ENCODE measurements at regions not wholly inside any gene's neighbourhood (a gene's known extent, or its start where the extent isn't known, plus 50 kb on each side); places are given as distances from the start of the nearest gene placed in this dataset.
"Not testable (repeated sequence)": the region's sequence is repeated elsewhere in the genome, so short reads cannot be mapped to it uniquely, and the experiment has no call there.

DNA sequence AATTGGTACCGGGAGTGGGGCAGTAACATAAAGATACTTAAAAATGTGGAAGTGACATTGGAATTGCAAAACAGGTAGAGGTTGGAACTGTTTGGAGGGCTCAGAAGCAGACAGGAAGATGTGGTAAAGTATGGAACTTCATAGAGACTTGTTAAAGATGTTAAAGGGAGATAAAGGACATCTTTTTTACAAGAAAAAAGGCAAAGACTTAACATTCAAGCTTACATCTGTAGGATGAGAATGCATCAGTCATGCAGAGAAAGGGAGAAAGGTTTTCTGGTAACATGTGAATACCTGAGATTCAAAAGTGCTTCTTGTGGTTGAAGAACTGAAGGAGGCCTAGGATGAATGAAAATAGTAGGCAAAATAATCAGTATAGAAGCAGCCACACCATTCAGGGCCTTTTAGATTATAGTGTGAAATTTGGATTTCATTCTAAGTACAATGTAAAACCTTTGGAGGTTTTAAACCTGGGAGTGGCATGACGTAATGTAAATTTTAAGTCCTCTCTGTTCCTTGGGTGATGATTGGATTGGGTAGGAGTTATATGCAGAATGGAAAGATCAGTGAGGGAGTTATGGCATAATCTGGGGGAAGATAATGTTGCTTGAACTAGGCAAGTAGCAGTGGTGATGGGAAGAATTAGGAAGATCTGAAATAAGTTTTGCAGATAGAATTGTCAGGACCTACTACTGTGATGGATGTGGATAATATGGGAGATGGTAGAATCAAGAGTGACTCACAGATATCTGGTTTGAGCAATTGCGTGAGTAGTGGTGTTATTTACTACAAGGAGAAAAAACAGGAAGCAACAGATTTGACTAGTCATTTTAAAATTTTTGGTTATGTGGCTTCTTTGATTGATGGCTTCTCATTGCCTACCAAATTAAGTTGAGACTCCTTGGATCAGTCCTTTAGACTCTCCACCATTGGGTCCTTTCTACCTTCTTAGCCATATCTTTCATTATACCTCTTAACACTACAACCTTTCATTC lies 138.7 kb downstream of the VSIG4 start:
- H3K4me1 Mint-ChIP-seq = no peaks in the 10 kb centered on the region
- H3K36me3 Mint-ChIP-seq = no peaks in the 10 kb centered on the region
- H3K27ac Mint-ChIP-seq = no peak overlapping the region
- H4K20me1 ChIP-seq (ENCODE audit: low read depth) = no peaks in the 10 kb centered on the region
- H3K79me2 ChIP-seq (ENCODE audit: low read depth) = no peaks in the 10 kb centered on the region
- no peak for DNase-seq (ENCODE audit: low spot score)
- no peak overlapping the region for H3K9ac ChIP-seq
- H3F3A ChIP-seq (ENCODE audit: low read depth) = no peaks in the 10 kb centered on the region
- no peaks in the 10 kb centered on the region for H3K36me3 ChIP-seq
- no peak overlapping the region for H3K4me3 Mint-ChIP-seq
- no peak for TF ChIP-seq EZH2 (IDR thresholded peaks at IDR 0.05)
- TF ChIP-seq EZH2phosphoT487 (IDR thresholded peaks at IDR 0.05) = no peak
- TF ChIP-seq, protein P1, sequence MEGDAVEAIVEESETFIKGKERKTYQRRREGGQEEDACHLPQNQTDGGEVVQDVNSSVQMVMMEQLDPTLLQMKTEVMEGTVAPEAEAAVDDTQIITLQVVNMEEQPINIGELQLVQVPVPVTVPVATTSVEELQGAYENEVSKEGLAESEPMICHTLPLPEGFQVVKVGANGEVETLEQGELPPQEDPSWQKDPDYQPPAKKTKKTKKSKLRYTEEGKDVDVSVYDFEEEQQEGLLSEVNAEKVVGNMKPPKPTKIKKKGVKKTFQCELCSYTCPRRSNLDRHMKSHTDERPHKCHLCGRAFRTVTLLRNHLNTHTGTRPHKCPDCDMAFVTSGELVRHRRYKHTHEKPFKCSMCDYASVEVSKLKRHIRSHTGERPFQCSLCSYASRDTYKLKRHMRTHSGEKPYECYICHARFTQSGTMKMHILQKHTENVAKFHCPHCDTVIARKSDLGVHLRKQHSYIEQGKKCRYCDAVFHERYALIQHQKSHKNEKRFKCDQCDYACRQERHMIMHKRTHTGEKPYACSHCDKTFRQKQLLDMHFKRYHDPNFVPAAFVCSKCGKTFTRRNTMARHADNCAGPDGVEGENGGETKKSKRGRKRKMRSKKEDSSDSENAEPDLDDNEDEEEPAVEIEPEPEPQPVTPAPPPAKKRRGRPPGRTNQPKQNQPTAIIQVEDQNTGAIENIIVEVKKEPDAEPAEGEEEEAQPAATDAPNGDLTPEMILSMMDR (IDR thresholded peaks at IDR 0.05) = no peak
- H3K27ac ChIP-seq = no peak overlapping the region
- peaks cover 3% of the 10 kb centered on the region for H3K27me3 Mint-ChIP-seq (ENCODE audit: insufficient read depth, low read depth)
- no peaks in the 10 kb centered on the region for H3K9me3 Mint-ChIP-seq
- H3K9me3 ChIP-seq (ENCODE audit: low read depth) = no peaks in the 10 kb centered on the region
- no peaks in the 10 kb centered on the region for H3K27me3 ChIP-seq
- H3K4me1 ChIP-seq = no peaks in the 10 kb centered on the region
- no peak overlapping the region for H2AFZ ChIP-seq (replicated peaks)
- no peak overlapping the region for H3K4me3 ChIP-seq
- H3K4me2 ChIP-seq = no peak overlapping the region

DNA sequence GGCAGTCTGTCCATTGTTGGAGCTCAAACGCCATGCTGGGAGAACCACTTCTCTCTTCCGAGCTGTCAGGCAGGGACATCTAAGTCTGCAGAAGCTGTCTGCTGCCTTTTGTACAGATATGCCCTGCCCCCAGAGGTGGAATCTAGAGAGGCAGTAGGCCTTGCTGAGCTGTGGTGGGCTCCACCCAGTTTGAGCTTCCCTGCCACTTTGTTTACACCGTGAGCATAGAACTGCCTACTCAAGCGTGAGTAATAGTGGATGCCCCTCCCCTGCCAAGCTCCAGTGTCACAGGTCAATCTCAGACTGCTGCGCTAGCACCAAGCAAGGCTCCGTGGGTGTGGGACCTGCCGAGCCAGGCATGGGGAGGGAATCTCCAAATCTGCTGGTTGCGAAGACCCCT lies 145.7 kb downstream of the VSIG4 start:
- Mint-ChIP-seq H3K27me3 (ENCODE audit: insufficient read depth, low read depth) (peaks cover 3% of the 10 kb centered on the region), H3K9me3 (peaks cover 7% of the 10 kb centered on the region), H3K36me3 (no peaks in the 10 kb centered on the region), H3K4me1 (no peaks in the 10 kb centered on the region), H3K27ac (no peak overlapping the region), H3K4me3 (no peak overlapping the region)
- Histone ChIP-seq H3K9me3 (ENCODE audit: low read depth) (no peaks in the 10 kb centered on the region), H3K27ac (no peak overlapping the region), H3K9ac (no peak overlapping the region), H3F3A (ENCODE audit: low read depth) (no peaks in the 10 kb centered on the region), H3K4me3 (no peak overlapping the region), H3K79me2 (ENCODE audit: low read depth) (no peaks in the 10 kb centered on the region), H4K20me1 (ENCODE audit: low read depth) (no peaks in the 10 kb centered on the region), H3K4me1 (no peaks in the 10 kb centered on the region), H3K36me3 (no peaks in the 10 kb centered on the region), H2AFZ (replicated peaks) (no peak overlapping the region), H3K27me3 (no peaks in the 10 kb centered on the region), H3K4me2 (no peak overlapping the region)
- TF ChIP-seq EZH2phosphoT487 (IDR thresholded peaks at IDR 0.05) = no peak
- TF ChIP-seq EZH2 (IDR thresholded peaks at IDR 0.05) = no peak
- TF ChIP-seq, protein P1 (IDR thresholded peaks at IDR 0.05) = no peak
- peak; percentile 1 for DNase-seq (ENCODE audit: low spot score)

DNA sequence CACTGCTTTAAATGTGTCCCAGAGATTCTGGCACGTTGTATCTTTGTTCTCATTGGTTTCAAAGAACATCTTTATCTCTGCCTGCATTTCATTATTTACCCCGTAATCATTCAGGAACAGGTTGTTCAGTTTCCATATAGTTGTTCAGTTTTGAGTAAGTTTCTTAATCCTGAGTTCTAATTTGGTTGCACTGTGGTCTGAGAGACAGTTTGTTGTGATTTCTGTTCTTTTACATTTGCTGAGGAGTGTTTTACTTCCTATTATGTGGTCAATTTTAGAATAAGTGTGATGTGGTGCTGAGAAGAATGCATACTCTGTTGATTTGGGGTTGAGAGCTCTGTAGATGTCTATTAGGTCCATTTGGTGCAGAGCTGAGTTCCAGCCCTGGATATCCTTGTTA lies 148.1 kb downstream of the VSIG4 start:
- H3K27ac Mint-ChIP-seq; H3K4me3 Mint-ChIP-seq; H3K4me1 ChIP-seq; H3K9ac ChIP-seq; H3K9me3 Mint-ChIP-seq; H3K79me2 ChIP-seq (ENCODE audit: low read depth); H3K36me3 Mint-ChIP-seq; H3K27ac ChIP-seq; H3K36me3 ChIP-seq; H3K4me2 ChIP-seq; H3K4me3 ChIP-seq; DNase-seq (ENCODE audit: low spot score); H3K4me1 Mint-ChIP-seq; H3F3A ChIP-seq (ENCODE audit: low read depth); H3K27me3 Mint-ChIP-seq (ENCODE audit: insufficient read depth, low read depth); H4K20me1 ChIP-seq (ENCODE audit: low read depth); H3K27me3 ChIP-seq; H3K9me3 ChIP-seq (ENCODE audit: low read depth); H2AFZ ChIP-seq (replicated peaks): not testable (repeated sequence)

DNA sequence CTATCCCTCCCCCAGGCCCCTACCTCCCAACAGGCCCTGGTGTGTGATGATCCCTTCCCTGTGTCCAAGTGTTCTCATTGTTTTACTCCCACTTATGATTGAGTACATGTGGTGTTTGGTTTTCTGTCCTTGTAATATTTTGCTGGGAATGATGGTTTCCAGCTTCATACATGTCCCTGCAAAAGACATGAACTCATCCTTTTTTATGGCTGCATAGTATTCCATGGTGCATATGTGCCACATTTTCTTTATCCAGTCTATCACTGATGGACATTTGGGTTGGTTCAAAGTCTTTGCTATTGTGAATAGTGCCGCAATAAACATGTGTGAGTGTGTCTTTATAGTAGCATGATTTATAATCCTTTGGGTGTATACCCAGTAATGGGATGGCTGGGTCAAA lies 151.7 kb downstream of the VSIG4 start:
- not testable (repeated sequence) for H3K27me3 Mint-ChIP-seq (ENCODE audit: insufficient read depth, low read depth); H3K4me1 ChIP-seq; H3K9me3 Mint-ChIP-seq; H4K20me1 ChIP-seq (ENCODE audit: low read depth); H3K27ac Mint-ChIP-seq; H3K4me3 Mint-ChIP-seq; H3K27me3 ChIP-seq; H3K4me1 Mint-ChIP-seq; DNase-seq (ENCODE audit: low spot score); H3K27ac ChIP-seq; H3K36me3 Mint-ChIP-seq; H3K4me2 ChIP-seq; H3K9ac ChIP-seq; H2AFZ ChIP-seq (replicated peaks); H3K36me3 ChIP-seq; H3K9me3 ChIP-seq (ENCODE audit: low read depth); H3K79me2 ChIP-seq (ENCODE audit: low read depth); H3K4me3 ChIP-seq; H3F3A ChIP-seq (ENCODE audit: low read depth)

Data from neural progenitor cell (in vitro differentiated cells).